ENCODE measurements at regions not wholly inside any gene's neighbourhood (a gene's known extent, or its start where the extent isn't known, plus 50 kb on each side); places are given as distances from the start of the nearest gene placed in this dataset.
A peak's percentile ranks its signal among the peaks of the same experiment; 100 is the strongest.

DNA sequence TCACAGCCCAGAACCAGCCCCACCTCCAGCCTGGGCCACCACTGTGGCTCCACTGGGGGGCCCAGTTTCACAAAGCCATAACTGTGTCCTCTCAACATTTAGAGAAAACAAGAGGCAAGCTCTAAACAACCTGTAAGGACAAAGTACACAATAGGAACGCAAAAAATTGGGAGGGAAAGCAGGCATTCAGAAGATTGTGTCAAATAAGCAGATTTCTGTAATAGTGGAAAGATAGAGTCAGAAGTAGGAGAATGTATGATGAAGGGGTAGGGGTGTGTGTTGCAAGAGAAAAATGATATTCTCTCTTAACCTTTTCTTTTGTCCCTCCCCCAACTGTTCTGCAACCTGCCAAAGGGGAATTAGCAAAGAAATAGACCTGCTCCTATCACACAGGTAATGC, 449.9 kb upstream of the NPVF start:
- Histone ChIP-seq H3K9me3 (peaks cover 0 to 6% (median 0%) of the 10 kb centered on the region in 4 donors), H3K4me1 (no peaks in the 10 kb centered on the region), H3K27ac (no peak overlapping the region), H3K4me3 (no peak overlapping the region), H3K27me3 (no peaks in the 10 kb centered on the region), H3K36me3 (no peaks in the 10 kb centered on the region)
- DNase-seq (ENCODE audit: low spot score in 2 of 2) = no peak
- TF ChIP-seq POLR2A (IDR thresholded peaks at IDR 0.05) (no peak), EP300 (IDR thresholded peaks at IDR 0.05) (no peak)
- TF ChIP-seq, protein P1, sequence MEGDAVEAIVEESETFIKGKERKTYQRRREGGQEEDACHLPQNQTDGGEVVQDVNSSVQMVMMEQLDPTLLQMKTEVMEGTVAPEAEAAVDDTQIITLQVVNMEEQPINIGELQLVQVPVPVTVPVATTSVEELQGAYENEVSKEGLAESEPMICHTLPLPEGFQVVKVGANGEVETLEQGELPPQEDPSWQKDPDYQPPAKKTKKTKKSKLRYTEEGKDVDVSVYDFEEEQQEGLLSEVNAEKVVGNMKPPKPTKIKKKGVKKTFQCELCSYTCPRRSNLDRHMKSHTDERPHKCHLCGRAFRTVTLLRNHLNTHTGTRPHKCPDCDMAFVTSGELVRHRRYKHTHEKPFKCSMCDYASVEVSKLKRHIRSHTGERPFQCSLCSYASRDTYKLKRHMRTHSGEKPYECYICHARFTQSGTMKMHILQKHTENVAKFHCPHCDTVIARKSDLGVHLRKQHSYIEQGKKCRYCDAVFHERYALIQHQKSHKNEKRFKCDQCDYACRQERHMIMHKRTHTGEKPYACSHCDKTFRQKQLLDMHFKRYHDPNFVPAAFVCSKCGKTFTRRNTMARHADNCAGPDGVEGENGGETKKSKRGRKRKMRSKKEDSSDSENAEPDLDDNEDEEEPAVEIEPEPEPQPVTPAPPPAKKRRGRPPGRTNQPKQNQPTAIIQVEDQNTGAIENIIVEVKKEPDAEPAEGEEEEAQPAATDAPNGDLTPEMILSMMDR (IDR thresholded peaks at IDR 0.05) = no peak
- 81 to 97% methylated on average over 1 of the region's 1 CpG for whole genome bisulfite sequencing, 2 donors

DNA sequence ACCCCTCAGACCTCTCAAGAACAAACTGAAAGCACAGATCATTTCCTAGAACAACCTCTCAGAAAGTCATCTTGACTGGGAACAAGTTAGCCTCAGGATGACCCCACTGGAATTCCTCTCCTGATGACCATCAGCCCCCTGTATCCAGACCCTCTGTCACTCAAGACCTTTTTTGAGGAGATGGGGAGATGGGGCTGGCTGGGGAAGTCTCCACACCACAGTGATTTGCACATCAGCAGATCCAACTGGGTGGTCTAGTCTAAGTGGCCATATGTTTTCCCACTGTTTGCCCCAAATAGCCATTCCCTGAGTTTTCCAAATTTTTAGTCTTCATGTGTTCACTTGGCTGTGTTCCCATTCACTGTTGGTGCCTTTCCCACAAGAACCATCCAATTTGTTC, 452.4 kb upstream of the NPVF start:
- H3K36me3 ChIP-seq = no peaks in the 10 kb centered on the region
- H3K27ac ChIP-seq = no peak overlapping the region
- H3K4me1 ChIP-seq = no peaks in the 10 kb centered on the region
- TF ChIP-seq POLR2A (IDR thresholded peaks at IDR 0.05) (no peak), EP300 (IDR thresholded peaks at IDR 0.05) (no peak)
- TF ChIP-seq, protein P1 (IDR thresholded peaks at IDR 0.05) = no peak
- no peaks in the 10 kb centered on the region for H3K27me3 ChIP-seq
- DNase-seq (ENCODE audit: low spot score in 2 of 2) = no peak
- no peak overlapping the region for H3K4me3 ChIP-seq
- H3K9me3 ChIP-seq = peaks cover 0 to 6% (median 0%) of the 10 kb centered on the region in 4 donors

DNA sequence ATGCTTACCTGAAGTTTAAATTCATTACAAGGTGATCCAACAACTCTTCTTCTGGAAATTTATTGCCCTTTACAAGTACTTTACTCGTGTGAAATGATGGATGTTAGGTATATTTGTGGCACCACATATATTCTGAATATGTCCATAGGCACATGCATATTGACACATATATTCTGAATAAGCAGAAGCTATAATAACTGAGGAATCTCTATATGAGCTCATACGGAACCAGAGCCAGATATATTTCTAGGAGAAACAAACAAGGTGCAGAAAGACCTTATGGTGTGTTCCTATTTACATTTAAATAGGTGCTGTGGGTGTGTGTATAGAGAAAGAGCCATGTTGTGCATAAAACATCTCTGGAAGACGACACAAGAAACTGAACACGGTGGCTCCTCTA, 456.1 kb upstream of the NPVF start:
- Histone ChIP-seq H3K27me3 (no peaks in the 10 kb centered on the region), H3K9me3 (peaks cover 0 to 6% (median 0%) of the 10 kb centered on the region in 4 donors), H3K4me3 (no peak overlapping the region), H3K27ac (no peak overlapping the region), H3K4me1 (no peaks in the 10 kb centered on the region), H3K36me3 (no peaks in the 10 kb centered on the region)
- no peak for DNase-seq (ENCODE audit: low spot score in 2 of 2)
- WGBS, 2 donors = 88 to 89% methylated on average over 4 of the region's 4 CpGs
- TF ChIP-seq POLR2A (IDR thresholded peaks at IDR 0.05) = no peak
- no peak for TF ChIP-seq EP300 (IDR thresholded peaks at IDR 0.05)
- TF ChIP-seq, protein P1 (IDR thresholded peaks at IDR 0.05) = no peak

DNA sequence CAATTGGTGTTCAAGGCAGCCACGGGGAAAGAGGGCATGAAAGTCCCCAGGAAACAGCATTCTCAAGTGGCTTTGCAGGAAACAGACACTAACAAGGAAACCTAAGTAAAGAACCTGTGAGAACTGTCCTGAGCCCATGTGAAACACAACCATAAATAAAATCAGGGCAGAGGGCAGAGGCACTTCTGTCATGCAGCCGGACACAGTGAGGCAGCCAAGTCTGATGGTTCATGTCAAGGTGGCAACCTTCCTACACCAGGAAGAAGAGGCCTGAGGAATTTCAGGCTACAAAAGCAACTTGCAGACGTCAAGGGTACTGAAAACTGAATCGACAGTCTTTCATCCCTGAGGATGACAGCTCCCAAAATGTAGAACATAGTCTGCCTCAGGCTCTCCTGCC, 458.2 kb upstream of the NPVF start:
- 73 to 75% methylated on average over 4 of the region's 4 CpGs for WGBS, 2 donors
- TF ChIP-seq EP300 (IDR thresholded peaks at IDR 0.05) (no peak), POLR2A (IDR thresholded peaks at IDR 0.05) (no peak)
- TF ChIP-seq, protein P1 (IDR thresholded peaks at IDR 0.05) = no peak
- no peak overlapping the region for H3K4me3 ChIP-seq
- peaks cover 0 to 6% (median 0%) of the 10 kb centered on the region in 4 donors for H3K9me3 ChIP-seq
- H3K27ac ChIP-seq = no peak overlapping the region
- DNase-seq (ENCODE audit: low spot score in 2 of 2) = no peak
- no peaks in the 10 kb centered on the region for H3K27me3 ChIP-seq
- H3K36me3 ChIP-seq = no peaks in the 10 kb centered on the region
- H3K4me1 ChIP-seq = no peaks in the 10 kb centered on the region

DNA sequence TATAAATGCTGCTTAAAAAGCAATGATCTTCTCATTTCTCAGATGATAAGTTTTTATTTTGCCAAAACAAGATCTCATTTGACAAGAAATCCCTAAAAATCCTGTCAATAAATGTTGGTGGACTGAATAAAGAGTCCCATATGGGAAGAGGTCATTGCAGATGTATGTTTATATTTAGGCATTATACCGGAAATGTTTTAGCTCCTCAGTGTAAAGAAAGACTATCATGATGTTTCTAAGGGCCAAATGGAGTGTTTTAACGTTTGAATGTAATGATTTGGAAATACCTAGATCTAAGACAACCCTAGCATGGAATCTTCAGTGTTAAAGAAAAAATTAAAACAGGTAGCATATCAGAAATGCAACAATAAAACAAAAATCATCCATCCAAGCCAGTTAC, 457.8 kb upstream of the NFE2L3 start:
- TF ChIP-seq POLR2A (IDR thresholded peaks at IDR 0.05) (no peak), EP300 (IDR thresholded peaks at IDR 0.05) (no peak)
- TF ChIP-seq, protein P1 (IDR thresholded peaks at IDR 0.05) = no peak
- Histone ChIP-seq H3K4me1 (peaks cover 0 to 6% (median 0%) of the 10 kb centered on the region in 4 donors), H3K27me3 (no peaks in the 10 kb centered on the region), H3K9me3 (no peaks in the 10 kb centered on the region), H3K36me3 (no peaks in the 10 kb centered on the region), H3K4me3 (no peak overlapping the region), H3K27ac (peak overlapping the region in 2 of 4 donors; percentile 46 to 58)
- DNase-seq (ENCODE audit: low spot score in 2 of 2) = no peak
- WGBS, 2 donors = 51 to 55% methylated on average over 2 of the region's 2 CpGs
